Activated T-helper 1 cell treated with anti-CD3 and anti-CD28 coated beads, Interleukin-12 subunit alpha, Interleukin-12 subunit beta, Interleukin-2, Interleukin-4 antibody, amounts not matched to agents 30 ng/mL and 10 ng/mL and 1 ng/mL, durations not matched to agents 14 hours and 24 hours and 36 hours (primary cell): ENCODE measurements at regions not wholly inside any gene's neighbourhood (a gene's known extent, or its start where the extent isn't known, plus 50 kb on each side); places are given as distances from the start of the nearest gene placed in this dataset.
"Not testable (repeated sequence)": the region's sequence is repeated elsewhere in the genome, so short reads cannot be mapped to it uniquely, and the experiment has no call there.

Experiments
- DNase-seq: peaks from one replicate; pipeline ENCODE4 v3.0.0; 2021; ENCODE audit warnings: low spot score
- H3K27ac Mint-ChIP-seq: one replicate; pipeline ENCODE4 v1.8.0; 2021; ENCODE audit warnings: mild to moderate bottlenecking, mixed read lengths
- H3K27me3 Mint-ChIP-seq: one replicate; pipeline ENCODE4 v1.8.0; 2022; ENCODE audit warnings: mild to moderate bottlenecking, moderate library complexity, mixed read lengths; ENCODE audit not compliant: insufficient read depth
- H3K36me3 Mint-ChIP-seq: one replicate; pipeline ENCODE4 v1.8.0; 2021; ENCODE audit warnings: low read depth, mixed read lengths
- H3K4me1 Mint-ChIP-seq: one replicate; pipeline ENCODE4 v1.8.0; 2021; ENCODE audit warnings: low read depth, mixed read lengths
- H3K4me3 Mint-ChIP-seq: one replicate; pipeline ENCODE4 v1.8.0; 2021; ENCODE audit warnings: mild to moderate bottlenecking, moderate library complexity, mixed read lengths
- H3K9me3 Mint-ChIP-seq: one replicate; pipeline ENCODE4 v1.8.0; 2021; ENCODE audit warnings: mixed read lengths
- intact Hi-C: fragments of 100-400 bp; cut with micrococcal nuclease; formaldehyde crosslinking; loops from one replicate; pipeline ENCODE4 v1.15.1; 2024

GRCh38 chr5:104080646-104081175 lies 518.1 kb upstream of the NUDT12 start:
- intact Hi-C loops = no loop called here

GRCh38 chr5:104079861-104080645 lies 517.5 kb upstream of the NUDT12 start:
- peaks cover 13% of the 10 kb centered on the region for H3K9me3 Mint-ChIP-seq
- not testable (repeated sequence) for DNase-seq

More at GRCh38 chr5:104080646-104081175, 518.1 kb upstream of the NUDT12 start:
- peaks cover 13% of the 10 kb centered on the region for H3K9me3 Mint-ChIP-seq
- H3K27ac Mint-ChIP-seq = no peak overlapping the region
- no peaks in the 10 kb centered on the region for H3K36me3 Mint-ChIP-seq
- no peaks in the 10 kb centered on the region for H3K4me1 Mint-ChIP-seq
- DNase-seq = no peak
- H3K4me3 Mint-ChIP-seq = no peak overlapping the region
- no peaks in the 10 kb centered on the region for H3K27me3 Mint-ChIP-seq

GRCh38 chr5:104071887-104072286 lies 509.3 kb upstream of the NUDT12 start:
- Mint-ChIP-seq H3K4me3 (no peak overlapping the region), H3K27me3 (no peaks in the 10 kb centered on the region), H3K27ac (no peak overlapping the region), H3K9me3 (peaks cover 16% of the 10 kb centered on the region), H3K36me3 (no peaks in the 10 kb centered on the region), H3K4me1 (no peaks in the 10 kb centered on the region)
- intact Hi-C loops = no loop called here
- no peak for DNase-seq

More at GRCh38 chr5:104079861-104080645, 517.5 kb upstream of the NUDT12 start:
- H3K4me3 Mint-ChIP-seq, H3K4me1 Mint-ChIP-seq, intact Hi-C loops, H3K27me3 Mint-ChIP-seq, H3K27ac Mint-ChIP-seq, H3K36me3 Mint-ChIP-seq: not testable (repeated sequence)

- Mint-ChIP-seq H3K4me3 (no peak overlapping the region), H3K27ac (no peak overlapping the region), H3K9me3 (no peaks in the 10 kb centered on the region), H3K36me3 (no peaks in the 10 kb centered on the region), H3K4me1 (no peaks in the 10 kb centered on the region), H3K27me3 (no peaks in the 10 kb centered on the region)
- DNase-seq = no peak
- intact Hi-C loops = no loop called here
Observed at GRCh38 chr5:104062621-104063377, 500.2 kb upstream of the NUDT12 start.

- DNase-seq = no peak
- Mint-ChIP-seq H3K27me3 (no peaks in the 10 kb centered on the region), H3K36me3 (no peaks in the 10 kb centered on the region), H3K4me1 (no peaks in the 10 kb centered on the region), H3K9me3 (no peaks in the 10 kb centered on the region), H3K4me3 (no peak overlapping the region), H3K27ac (no peak overlapping the region)
- intact Hi-C loops = no loop called here
Observed at GRCh38 chr5:104061707-104062106, 499.1 kb upstream of the NUDT12 start.

- no peak overlapping the region for H3K27ac Mint-ChIP-seq
- H3K4me3 Mint-ChIP-seq = no peak overlapping the region
- H3K27me3 Mint-ChIP-seq = no peaks in the 10 kb centered on the region
- H3K4me1 Mint-ChIP-seq = no peaks in the 10 kb centered on the region
- H3K36me3 Mint-ChIP-seq = no peaks in the 10 kb centered on the region
- H3K9me3 Mint-ChIP-seq = peaks cover 4% of the 10 kb centered on the region
- no peak for DNase-seq
- intact Hi-C loops = no loop called here
Observed at GRCh38 chr5:104053353-104053649, 490.7 kb upstream of the NUDT12 start.

GRCh38 chr5:104052558-104053352 lies 490.2 kb upstream of the NUDT12 start:
- Mint-ChIP-seq H3K27ac (no peak overlapping the region), H3K4me1 (no peaks in the 10 kb centered on the region), H3K9me3 (peaks cover 4% of the 10 kb centered on the region), H3K27me3 (no peaks in the 10 kb centered on the region), H3K36me3 (no peaks in the 10 kb centered on the region), H3K4me3 (no peak overlapping the region)
- intact Hi-C loops = no loop called here
- no peak for DNase-seq

GRCh38 chr5:104050436-104050835 lies 487.8 kb upstream of the NUDT12 start:
- no peaks in the 10 kb centered on the region for H3K4me1 Mint-ChIP-seq
- peaks cover 4% of the 10 kb centered on the region for H3K9me3 Mint-ChIP-seq
- H3K36me3 Mint-ChIP-seq = no peaks in the 10 kb centered on the region
- intact Hi-C loops = no loop called here
- DNase-seq = no peak
- H3K27me3 Mint-ChIP-seq = no peaks in the 10 kb centered on the region
- H3K27ac Mint-ChIP-seq = no peak overlapping the region
- H3K4me3 Mint-ChIP-seq = no peak overlapping the region

- intact Hi-C loops = no loop called here
- Mint-ChIP-seq H3K36me3 (no peaks in the 10 kb centered on the region), H3K4me3 (no peak overlapping the region), H3K9me3 (peaks cover 4% of the 10 kb centered on the region), H3K27ac (no peak overlapping the region), H3K27me3 (no peaks in the 10 kb centered on the region), H3K4me1 (no peaks in the 10 kb centered on the region)
- DNase-seq = no peak
Observed at GRCh38 chr5:104049752-104050151, 487.2 kb upstream of the NUDT12 start.

GRCh38 chr5:104048231-104048630 lies 485.6 kb upstream of the NUDT12 start:
- intact Hi-C loops = no loop called here
- Mint-ChIP-seq H3K27me3 (no peaks in the 10 kb centered on the region), H3K9me3 (peaks cover 8% of the 10 kb centered on the region), H3K36me3 (no peaks in the 10 kb centered on the region), H3K4me1 (no peaks in the 10 kb centered on the region), H3K4me3 (no peak overlapping the region), H3K27ac (no peak overlapping the region)
- DNase-seq = no peak

- DNase-seq = no peak
- Mint-ChIP-seq H3K27me3 (no peaks in the 10 kb centered on the region), H3K4me3 (no peak overlapping the region), H3K36me3 (no peaks in the 10 kb centered on the region), H3K9me3 (peaks cover 8% of the 10 kb centered on the region), H3K4me1 (no peaks in the 10 kb centered on the region), H3K27ac (no peak overlapping the region)
- intact Hi-C loops = no loop called here
Observed at GRCh38 chr5:104045987-104046386, 483.4 kb upstream of the NUDT12 start.

GRCh38 chr5:104039871-104040270 lies 477.3 kb upstream of the NUDT12 start:
- DNase-seq, H3K27ac Mint-ChIP-seq, H3K4me3 Mint-ChIP-seq, intact Hi-C loops, H3K4me1 Mint-ChIP-seq, H3K36me3 Mint-ChIP-seq, H3K27me3 Mint-ChIP-seq, H3K9me3 Mint-ChIP-seq: not testable (repeated sequence)

- intact Hi-C loops, H3K36me3 Mint-ChIP-seq, DNase-seq, H3K27ac Mint-ChIP-seq, H3K4me1 Mint-ChIP-seq, H3K27me3 Mint-ChIP-seq, H3K4me3 Mint-ChIP-seq, H3K9me3 Mint-ChIP-seq: not testable (repeated sequence)
Observed at GRCh38 chr5:104037136-104037535, 474.5 kb upstream of the NUDT12 start.
